ENCODE measurements at regions not wholly inside any gene's neighbourhood (a gene's known extent, or its start where the extent isn't known, plus 50 kb on each side); places are given as distances from the start of the nearest gene placed in this dataset.
A peak's percentile ranks its signal among the peaks of the same experiment; 100 is the strongest.

DNA sequence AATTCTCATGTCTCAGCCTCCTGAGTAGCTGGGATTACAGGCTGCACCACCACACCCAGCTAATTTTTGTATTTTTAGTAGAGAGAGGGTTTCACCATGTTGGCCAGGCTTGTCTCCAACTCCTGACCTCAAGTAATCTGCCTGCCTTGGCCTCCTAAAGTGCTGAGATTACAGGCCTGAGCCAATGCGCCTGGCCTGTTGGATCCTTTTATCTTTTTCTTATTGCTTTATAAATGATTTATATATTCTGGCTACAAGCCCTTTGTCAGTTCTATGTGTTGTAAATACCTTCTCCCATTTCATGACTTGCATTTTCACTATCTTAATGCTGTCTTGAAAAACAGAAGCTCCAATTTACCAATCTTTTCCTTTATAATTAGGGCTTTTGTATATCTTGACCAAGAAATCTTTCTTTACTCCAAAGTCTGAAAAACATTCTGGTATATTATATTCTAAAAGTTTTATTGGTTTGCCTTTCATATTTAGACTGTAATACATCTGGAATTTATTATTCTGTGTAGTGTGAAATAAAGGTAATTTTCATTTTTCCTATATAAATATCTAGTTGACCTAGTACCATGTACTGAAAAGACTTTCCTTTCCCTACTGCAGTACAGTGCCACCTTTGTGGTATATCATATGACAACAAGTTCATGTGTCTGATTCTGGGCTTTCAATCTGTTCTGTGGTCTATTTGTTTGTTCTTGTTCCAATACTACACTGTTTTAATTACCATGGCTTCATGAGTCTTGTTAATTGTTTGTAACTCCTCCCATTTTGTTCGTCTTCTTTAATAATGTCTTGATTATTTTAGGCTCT, 52.9 kb upstream of the RNU6-1 start:
- DNase-seq = no peak

DNA sequence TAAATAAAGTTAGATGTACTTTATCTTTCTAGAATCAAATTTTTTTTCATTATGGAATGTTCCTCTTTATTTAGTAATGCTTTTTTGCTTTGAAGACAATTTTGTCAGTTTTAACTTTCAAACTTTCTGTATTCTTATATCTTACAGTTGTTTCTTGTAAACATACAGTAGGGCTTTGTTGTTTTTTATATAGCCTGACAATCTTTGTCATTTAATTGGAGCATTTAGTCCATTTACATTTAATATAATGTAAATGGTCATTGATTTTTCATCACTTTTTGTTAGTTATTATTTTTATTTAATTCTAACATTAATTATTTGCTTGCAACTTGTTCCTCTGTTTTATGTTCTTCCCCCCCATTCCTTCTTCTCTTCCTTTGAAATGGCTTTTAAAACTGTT, 55.4 kb upstream of the RNU6-1 start:
- no peak for DNase-seq

DNA sequence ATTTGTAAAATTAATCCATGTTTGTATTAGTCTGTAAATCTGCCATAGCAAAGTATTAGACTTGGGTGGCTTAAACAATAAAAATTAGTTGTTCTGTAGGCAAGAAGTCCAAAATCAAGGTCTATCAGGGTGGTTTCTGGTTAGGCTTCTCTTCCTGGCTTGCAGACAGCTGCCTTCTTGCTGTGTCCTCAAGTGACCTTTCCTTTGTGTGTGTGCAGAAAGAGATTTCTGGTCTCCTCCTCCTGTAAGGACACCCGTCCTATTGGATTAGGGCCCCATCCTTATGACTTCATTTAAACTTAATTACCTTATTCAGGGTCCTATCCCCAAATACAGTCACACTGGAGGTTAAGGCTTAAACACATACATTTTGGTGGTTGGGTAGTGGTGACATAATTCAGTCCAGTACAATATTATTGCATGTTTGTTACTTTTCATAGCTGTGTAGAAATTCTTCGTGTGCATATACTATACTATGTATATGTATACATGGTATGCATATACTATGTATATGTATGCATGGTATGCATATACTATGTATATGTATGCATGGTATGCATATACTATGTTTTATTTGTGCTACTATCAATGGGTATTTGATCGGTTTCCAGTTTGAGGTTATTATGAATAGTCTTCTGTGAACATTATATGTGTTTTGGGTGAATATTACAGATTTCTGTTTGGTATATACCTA, 57.9 kb upstream of the RNU6-1 start:
- DNase-seq = no peak

DNA sequence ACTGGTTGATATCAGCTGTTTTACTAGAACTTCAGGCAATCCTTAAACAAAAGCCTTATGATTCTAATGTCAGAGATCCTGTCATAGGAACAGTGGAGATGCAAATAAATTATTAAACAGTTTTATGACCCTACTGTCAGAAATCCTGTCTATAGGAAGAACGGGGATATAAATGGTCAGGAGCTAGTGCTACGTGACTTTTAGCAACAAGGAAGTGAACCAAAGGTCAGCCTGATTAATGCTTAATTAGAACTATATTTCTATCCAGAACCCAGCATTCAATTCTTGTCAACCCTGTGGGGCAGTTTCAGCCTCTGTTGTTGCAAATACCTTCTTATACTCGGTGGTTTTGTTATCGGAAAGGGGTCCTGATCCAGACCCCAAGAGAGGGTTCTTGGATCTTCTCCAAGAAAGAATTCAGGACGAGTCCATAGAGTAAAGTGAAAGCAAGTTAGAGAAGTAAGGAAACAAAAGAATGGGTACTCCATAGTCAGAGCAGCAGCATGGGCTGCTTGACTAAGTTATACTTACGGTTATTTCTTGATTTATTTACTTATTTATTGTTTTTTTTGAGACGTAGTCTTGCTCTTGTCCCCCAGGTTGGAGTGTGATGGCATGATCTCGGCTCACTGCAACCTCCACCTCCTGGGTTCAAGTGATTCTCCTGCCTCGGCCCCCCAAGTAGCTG, 59.9 kb upstream of the RNU6-1 start:
- no peak for DNase-seq

DNA sequence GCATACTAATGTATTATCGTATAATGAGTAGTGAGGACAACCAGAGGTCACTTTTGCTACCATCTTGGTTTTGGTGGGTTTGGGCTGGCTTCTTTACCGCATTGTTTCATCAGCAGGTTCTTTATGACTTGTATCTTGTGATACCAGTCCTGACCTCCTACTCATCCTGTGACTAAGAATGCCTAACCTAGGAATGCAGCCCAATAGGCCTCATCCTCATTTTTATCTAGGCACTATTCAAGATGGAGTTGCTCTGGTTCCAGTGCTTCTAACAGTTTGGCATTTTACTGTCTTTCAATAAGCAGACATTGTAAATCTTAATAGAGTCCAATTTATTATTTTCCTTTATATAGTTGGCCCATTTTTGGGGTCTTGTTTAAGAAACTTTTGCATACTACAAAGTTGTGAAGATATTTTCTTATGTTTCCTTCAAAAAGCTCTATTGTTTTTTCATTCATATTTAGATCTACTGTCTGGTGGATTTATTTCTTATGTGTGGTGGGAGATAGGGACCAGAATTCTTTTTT, 60.8 kb upstream of the RNU6-1 start:
- no peak for DNase-seq

DNA sequence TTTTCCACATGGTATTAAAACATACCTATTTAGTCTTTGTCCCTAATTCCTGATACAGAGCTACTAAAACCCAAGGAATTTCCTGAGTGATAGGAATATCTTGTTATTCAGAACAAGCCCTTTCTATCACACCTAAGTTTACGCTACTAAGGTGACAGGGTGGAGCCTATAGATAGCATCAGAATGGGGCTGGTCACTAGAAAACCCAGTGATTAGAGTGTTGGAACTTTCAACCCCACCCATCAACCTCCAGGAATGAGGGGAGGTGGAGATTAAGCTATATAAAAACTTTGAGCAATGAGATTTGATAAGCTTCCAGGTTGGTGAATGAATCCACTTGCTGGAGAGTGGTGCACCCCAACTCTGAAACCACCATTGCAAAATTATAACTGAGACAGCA, 62.1 kb upstream of the RNU6-1 start:
- no peak for DNase-seq

DNA sequence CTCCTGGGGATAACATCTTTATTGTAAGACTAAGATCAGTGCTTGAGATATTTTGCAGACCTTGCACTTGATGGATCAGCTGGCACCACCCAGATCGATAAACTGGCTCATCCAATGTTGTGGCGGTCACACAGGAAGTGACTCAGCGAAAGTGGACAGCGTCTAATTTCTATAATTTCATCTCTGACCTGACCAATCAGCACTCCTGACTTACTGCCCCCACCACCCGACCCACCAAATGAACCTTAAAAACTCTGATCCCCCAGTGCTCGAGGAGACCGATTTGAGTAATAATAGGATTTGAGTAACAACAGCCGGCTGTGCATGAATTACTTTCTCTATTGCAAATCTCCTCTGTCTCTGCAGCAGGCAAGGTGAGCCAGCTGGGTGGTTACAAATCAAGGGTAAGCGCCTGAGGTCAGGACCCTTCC, 62.7 kb upstream of the RNU6-1 start:
- no peak for DNase-seq

DNA sequence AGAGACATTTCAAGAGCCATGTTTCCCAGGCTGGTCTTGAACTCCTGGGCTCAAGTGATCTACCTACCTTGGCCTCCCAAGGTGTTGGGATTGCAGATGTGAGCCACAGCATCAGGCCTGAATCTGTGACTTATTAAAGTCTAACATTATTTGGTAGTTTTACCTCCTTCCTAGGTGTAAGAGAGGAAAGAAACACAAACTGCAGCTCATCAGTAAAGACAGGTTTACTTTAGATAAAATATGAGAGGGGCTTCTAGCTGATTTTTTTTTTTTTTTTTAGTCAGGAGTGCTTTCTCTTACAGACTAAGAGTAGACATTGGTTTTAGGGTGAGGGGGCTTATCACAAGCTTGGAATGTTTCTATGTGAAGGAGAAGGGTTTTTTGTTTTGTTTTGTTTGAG, 63.9 kb upstream of the RNU6-1 start:
- DNase-seq = no peak

DNA sequence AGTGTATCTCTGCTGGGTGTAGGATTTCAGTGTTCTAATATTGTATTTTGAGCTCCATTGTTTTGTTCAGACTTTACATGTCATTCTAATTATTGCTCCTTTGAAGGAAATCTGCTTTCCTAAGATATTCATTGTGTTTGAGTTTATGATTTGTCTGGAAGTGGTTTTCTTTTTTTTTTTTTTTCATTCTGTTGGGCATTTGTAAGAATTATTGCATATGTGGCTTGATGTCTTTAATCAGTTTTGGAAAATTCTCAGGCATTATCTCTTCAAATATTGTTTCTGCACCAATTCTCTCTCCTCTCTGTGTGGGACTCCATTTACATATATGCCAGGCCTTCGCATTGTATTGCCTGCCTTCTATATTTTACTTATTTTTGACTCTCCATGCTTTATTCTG, 65.8 kb upstream of the RNU6-1 start:
- DNase-seq = no peak

DNA sequence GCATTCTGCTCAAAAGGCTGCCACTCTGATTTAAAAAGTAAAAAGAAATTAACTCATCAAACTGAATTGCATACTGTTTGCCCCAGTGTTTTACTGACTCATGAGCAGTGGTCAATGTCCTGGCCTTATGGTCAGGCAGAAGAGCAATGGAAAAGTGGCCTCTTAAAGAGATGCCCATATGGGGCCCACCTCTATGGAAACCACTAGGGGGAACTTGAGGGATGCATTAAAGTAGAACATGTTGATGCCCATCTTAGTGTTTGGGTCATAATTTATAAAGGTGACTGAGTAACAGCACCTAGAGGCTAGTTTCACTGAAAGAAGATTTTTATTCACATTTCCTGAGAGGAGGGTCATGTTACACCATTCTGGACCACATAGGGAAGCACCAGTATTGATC, 66.5 kb upstream of the RNU6-1 start:
- DNase-seq = peak in 1 of 2 experiments; percentile 9

DNA sequence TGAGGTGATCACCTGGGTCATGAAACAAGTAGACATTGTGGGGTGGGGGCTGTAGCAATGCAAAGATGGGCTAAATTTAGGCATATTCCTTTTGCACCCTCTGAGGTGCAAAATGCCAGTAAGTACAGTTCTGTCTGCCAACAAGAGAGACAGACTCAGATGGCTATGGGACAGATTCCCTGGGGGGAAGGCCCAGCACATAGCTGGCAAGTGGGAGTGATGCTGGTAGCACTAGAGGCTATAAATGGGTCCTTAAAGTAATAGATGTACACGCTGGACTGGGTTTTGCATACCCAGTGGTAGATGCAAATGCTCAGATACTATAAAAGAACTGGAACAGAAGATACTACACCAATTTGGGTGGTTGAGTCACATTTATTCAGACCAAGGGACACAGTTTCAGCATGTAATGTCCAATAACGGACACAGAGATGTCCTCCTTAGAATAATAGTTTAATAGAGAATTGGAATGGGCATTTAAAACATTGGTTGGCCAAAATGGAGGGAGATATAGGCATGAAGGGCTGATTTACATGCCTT, 67.4 kb upstream of the RNU6-1 start:
- no peak for DNase-seq

DNA sequence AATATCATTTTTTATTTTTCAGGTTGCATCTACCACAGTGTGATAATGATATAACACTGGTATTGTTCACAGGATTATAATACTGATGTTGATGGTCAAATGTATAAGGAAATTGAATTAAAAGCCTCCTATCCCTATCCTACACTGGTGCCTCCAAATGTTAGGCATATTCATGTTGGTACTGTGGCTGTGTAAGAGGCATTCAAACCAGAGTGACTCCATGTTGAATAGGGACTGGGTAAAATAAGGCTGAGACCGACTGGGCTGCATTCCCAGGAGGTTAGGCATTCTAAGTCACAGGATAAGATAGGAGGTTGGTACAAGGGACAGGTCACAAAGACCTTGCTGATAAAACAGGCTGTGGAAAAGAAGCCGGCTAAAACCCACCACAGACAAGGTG, 68.9 kb upstream of the RNU6-1 start:
- DNase-seq = no peak

DNA sequence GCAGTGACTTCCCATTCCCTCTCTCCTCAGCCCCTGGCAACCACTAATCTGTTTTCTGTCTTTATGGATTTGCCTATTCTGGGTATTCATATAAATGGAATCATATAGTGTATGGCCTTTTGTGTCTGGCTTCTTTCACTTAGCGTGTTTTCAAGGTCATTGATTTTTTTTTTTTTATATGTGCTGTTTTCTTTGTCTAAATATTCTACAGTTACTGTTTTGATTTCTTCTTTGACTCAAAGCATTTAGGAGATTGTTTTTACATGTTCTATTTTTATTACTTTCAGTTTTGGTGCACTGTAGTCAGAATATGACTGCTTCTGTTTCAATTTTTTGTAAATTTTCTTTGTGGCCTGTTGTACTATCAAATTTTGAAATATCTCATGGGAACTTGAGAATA, 71.9 kb upstream of the RNU6-1 start:
- no peak for DNase-seq

DNA sequence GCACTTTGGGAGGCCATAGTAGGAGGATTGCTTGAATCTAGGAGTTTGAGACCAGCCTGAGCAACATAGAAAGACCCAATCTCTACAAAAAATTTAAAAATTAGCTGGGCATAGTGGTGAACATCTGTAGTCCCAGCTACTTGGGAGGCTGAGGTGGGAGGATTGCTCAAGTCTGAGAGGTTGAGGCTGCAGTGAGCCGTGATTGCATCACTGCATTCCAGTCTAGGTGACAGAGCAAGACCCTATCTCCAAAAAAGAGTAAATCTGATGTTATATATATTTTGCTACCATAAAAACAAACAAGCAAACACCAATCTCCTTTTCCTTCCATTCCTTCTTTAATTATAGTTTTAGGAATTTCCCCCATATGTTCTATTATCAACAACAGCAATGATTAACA, 74.2 kb upstream of the RNU6-1 start:
- no peak for DNase-seq

DNA sequence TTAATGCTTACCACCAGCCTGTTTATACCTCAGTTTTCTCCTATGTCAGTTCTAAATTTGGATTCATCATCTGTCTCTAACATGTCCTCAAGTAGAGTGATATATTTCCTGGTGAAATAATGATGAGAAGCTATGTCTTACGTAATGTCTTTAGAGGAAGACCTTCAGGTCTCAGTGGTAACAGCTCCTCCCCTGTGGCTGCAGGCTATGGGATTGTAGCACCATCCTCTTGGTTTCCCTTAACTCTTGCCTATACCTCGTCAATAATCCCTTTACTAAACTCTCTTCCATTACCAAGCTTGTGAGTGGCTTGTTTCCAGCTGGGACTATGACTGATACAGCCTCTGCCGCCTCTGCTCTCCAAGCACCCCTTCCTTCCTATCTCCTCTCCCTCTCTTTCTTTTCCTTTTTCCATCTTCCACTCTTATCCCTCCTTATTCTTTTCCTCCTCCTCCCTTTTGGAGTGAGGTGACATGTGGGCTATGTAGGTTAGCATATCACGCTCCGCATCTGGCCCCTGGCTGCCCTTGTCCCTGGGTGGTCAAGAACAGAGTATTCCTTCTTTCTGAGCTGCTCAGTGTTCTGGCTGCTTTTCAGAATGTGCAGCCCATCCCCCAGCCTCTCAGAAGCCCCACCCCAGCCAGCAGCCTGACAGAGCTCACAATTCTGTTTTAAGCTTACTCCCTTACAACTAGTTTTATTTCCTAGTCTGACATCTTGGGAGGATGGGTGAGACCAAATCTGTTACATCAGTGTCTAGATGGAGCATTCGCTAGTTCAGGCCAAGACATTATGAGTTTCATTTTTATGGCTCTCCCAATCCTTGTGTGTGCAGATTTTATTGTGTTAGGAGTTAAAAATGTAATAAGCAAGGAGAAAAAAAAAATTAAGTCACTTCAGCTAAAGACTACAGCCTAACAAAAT, 75.0 kb upstream of the RNU6-1 start:
- DNase-seq = no peak

DNA sequence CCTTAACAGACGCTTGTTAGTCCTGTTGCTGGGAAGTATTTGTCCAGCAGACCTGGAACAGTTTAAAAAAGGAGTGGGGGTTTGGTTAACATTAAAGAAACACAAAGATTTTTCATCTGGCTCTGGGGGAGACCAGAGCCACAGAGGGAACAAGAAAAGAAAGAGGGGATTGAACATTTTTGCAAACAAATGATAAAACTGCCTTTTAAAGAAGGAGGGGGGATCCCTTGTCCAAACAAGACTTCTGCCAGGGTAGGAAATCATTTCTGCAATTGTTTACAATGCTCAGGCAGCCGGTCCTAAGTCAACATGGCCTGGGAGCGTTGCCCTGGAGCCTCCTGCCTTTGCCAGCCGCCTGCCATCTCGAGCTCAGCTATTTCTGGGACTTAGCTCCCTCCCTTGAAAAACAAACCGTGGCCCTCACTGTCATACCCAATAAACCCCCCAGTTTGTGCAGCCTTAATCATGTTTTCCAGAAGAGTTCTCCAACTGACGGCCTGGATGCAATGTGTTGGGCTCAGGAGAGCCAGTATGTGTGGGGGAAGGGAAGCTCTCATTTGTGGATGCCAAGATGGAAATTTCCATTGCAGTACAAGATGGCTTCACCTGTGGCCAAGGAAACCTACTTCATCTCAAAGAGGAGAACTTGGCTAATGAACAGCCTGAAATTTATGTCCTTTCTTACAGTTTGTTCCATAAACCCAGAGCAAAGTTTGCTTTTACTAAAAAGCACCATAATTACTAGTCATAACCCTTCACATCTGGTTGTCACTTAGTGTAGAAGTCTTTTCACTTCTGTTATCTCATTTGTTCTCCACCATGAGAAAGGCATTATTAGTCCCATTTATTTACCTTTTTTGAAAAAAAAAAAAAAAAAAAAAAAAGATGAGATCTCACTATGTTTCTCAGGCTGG, 75.9 kb upstream of the RNU6-1 start:
- no peak for DNase-seq

DNA sequence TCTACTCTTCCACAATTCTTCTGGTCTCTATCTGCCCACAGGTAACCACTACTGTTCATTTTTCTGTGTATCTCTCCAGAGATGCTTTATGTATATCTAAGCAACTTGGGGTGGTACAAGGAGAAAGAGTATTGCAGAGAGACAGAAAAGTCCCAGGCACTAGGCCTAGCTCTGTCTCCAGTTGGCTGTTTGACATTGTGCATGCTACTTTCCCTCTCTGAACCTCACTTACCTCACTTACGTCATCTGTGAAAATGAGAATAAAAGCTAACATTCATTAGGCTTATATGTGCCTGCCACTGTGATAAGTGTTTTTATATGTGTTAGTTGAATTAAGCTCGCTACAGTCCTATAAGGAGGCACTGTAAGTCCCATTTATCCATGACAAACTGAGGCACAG, 76.7 kb upstream of the RNU6-1 start:
- no peak for DNase-seq

DNA sequence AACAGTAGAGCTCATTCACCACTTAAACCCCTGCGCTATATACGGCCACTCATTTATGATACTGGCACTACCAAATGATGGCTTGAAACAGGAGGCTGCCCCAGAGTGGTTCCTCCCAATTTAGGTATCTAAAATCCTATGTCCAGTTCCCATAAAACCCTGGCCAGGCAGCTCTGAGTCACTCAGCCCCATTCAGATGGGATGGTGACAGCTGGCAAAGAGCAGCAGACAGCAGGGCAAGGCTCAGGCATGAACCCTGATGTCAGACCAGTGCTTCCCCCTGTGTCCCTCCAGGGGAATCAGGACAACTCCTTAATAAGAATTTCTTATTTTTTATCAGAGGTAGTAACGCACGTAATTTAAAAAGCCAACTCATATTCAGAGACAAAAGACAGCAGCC, 77.2 kb upstream of the RNU6-1 start:
- no peak for DNase-seq

DNA sequence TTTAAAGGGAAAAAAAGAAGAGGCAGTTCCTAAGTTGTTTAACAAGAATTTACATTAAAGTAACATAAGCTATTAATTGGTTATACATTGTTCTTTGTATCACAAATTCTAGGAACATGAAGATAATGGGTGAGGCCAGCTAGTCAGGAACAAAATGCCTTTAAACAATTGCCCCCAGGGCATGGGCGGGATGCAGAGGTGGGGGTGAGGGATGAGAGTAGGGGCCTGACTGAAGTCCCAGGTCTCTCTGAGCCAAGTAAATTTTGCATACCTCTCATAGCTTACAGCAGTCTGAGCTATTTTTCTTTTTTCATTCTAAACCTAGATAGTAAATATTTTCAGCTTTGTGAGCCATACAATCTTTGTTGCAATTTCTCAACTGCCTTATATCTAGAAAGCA, 77.8 kb upstream of the RNU6-1 start:
- DNase-seq = no peak

DNA sequence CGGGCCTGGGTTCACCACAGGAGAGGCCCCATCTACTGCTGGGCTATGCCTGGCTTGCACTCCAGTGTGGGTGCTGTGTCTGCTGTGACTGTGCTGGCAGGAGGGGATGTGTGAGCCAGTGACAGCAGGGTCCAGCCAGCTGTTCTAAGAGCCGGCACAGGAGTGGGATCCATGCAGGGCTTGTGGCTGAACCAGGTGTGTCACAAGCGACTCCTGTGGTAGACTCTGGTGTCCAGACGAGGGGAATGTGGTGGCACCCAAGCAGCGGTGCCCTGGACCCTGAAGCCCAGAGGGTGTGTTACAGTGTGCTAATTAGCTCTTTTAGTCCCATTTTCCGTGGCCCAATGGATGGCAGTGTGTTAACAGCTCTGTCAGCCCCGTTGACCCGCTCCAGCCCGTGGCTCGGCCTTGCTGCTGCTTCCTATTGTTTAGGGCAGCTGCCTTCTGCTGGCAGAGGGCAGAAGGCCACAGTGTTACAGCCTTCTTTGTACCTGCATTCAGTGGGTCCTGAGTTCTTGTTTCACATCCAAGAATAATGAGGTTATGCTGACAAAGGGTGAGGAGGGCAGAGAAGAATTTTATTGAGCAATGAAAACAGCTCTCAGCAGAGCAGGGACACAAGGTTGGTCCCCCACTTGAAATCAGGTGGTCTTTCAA, 78.5 kb upstream of the RNU6-1 start:
- no peak for DNase-seq

Measured in SW 1271 (cell line).